OCI-LY1 (cell line): ENCODE measurements at regions not wholly inside any gene's neighbourhood (a gene's known extent, or its start where the extent isn't known, plus 50 kb on each side); places are given as distances from the start of the nearest gene placed in this dataset.

Source experiments
- H2AFZ ChIP-seq: fragments of 200-600 bp; sonication (generic), shearing (Covaris generic); 2 replicates; pipeline ENCODE4 v1.6.0; 2014; ENCODE audit warnings: antibody characterized with exemption, mild to moderate bottlenecking, low read length
- H3F3A ChIP-seq: fragments of 200-600 bp; sonication (generic), shearing (Covaris generic); 2 replicates; pipeline ENCODE4 v1.6.0; 2014; ENCODE audit warnings: mild to moderate bottlenecking, antibody characterized with exemption, low read length, moderate library complexity; ENCODE audit not compliant: insufficient read depth
- H3K27ac ChIP-seq: fragments of 200-600 bp; sonication (generic); 2 replicates; pipeline ENCODE4 v1.5.1; 2014; ENCODE audit warnings: low read length, mixed run types, mild to moderate bottlenecking, low read depth; ENCODE audit not compliant: poor library complexity, severe bottlenecking
- H3K27me3 ChIP-seq: fragments of 200-600 bp; sonication (generic); 2 replicates; pipeline ENCODE4 v1.6.0; 2014; ENCODE audit warnings: antibody characterized with exemption, mild to moderate bottlenecking, low read length, moderate library complexity; ENCODE audit not compliant: insufficient read depth
- H3K36me3 ChIP-seq: fragments of 200-600 bp; sonication (generic); 2 replicates; pipeline ENCODE4 v1.6.1; 2014; ENCODE audit warnings: mild to moderate bottlenecking, antibody characterized with exemption, low read length, moderate library complexity, mixed read lengths; ENCODE audit not compliant: insufficient read depth
- H3K4me1 ChIP-seq: fragments of 200-600 bp; sonication (generic); 2 replicates; pipeline ENCODE4 v1.5.1; 2014; ENCODE audit warnings: mild to moderate bottlenecking, low read length, moderate library complexity; ENCODE audit not compliant: insufficient read depth, severe bottlenecking
- H3K4me2 ChIP-seq: fragments of 200-600 bp; sonication (generic), shearing (Covaris generic); 2 replicates; pipeline ENCODE4 v1.6.1; 2014; ENCODE audit warnings: low read length
- H3K4me3 ChIP-seq: fragments of 200-600 bp; sonication (generic); 2 replicates; pipeline ENCODE4 v1.5.1; 2014; ENCODE audit warnings: low read length, low read depth, mild to moderate bottlenecking, mixed read lengths; ENCODE audit not compliant: poor library complexity, severe bottlenecking
- H3K79me2 ChIP-seq: fragments of 200-600 bp; shearing (Covaris generic); 2 replicates; pipeline ENCODE4 v1.6.1; 2016; ENCODE audit warnings: mixed run types, low read length, mixed read lengths; ENCODE audit not compliant: insufficient read depth
- H3K9ac ChIP-seq: fragments of 200-600 bp; sonication (generic), shearing (Covaris generic); 2 replicates; pipeline ENCODE4 v1.6.1; 2014; ENCODE audit warnings: mild to moderate bottlenecking, low read length, mixed read lengths
- H3K9me2 ChIP-seq: fragments of 200-600 bp; sonication (generic), shearing (Covaris generic); 2 replicates; pipeline ENCODE4 v1.6.1; 2014; ENCODE audit warnings: low read depth, mild to moderate bottlenecking, low read length, mixed read lengths
- H3K9me3 ChIP-seq: fragments of 200-600 bp; shearing (Covaris generic); 2 replicates; pipeline ENCODE4 v1.6.1; 2014; ENCODE audit warnings: low read length, mixed read lengths
- H4K20me1 ChIP-seq: fragments of 200-600 bp; sonication (generic), shearing (Covaris generic); 2 replicates; pipeline ENCODE4 v1.6.0; 2016; ENCODE audit warnings: mild to moderate bottlenecking, low read length; ENCODE audit not compliant: insufficient read depth
- CTCF ChIP-seq: fragments of 200-600 bp; sonication (generic), shearing (Covaris generic); IDR thresholded peaks from 2 replicates; pipeline ENCODE4 v1.5.1; 2017; ENCODE audit warnings: mild to moderate bottlenecking, antibody characterized with exemption, low read length, moderate library complexity, mixed read lengths
- EZH2 ChIP-seq: fragments of 200-600 bp; sonication (generic), shearing (Covaris generic); IDR thresholded peaks from 2 replicates; pipeline ENCODE4 v1.8.0; 2017; ENCODE audit warnings: borderline replicate concordance, mixed run types, mild to moderate bottlenecking, antibody characterized with exemption, low read length, moderate library complexity, mixed read lengths

GRCh38 chr18:45328811-45329210 lies 286.5 kb upstream of the SLC14A2 start:
- H3K79me2 ChIP-seq = no peaks in the 10 kb centered on the region
- no peak overlapping the region for H3K27ac ChIP-seq
- H3K9me2 ChIP-seq = no peaks in the 10 kb centered on the region
- H2AFZ ChIP-seq = no peak overlapping the region
- H3K4me1 ChIP-seq = no peaks in the 10 kb centered on the region
- no peaks in the 10 kb centered on the region for H4K20me1 ChIP-seq
- H3K9ac ChIP-seq = no peak overlapping the region
- H3K9me3 ChIP-seq = no peaks in the 10 kb centered on the region
- H3K4me3 ChIP-seq = no peak overlapping the region
- H3K4me2 ChIP-seq = no peak overlapping the region
- no peaks in the 10 kb centered on the region for H3F3A ChIP-seq
- H3K27me3 ChIP-seq = no peaks in the 10 kb centered on the region
- no peaks in the 10 kb centered on the region for H3K36me3 ChIP-seq
- no peak for TF ChIP-seq CTCF

- Histone ChIP-seq H3K27ac (no peak overlapping the region), H3K4me3 (no peak overlapping the region), H4K20me1 (no peaks in the 10 kb centered on the region), H3K9me2 (no peaks in the 10 kb centered on the region), H3F3A (no peaks in the 10 kb centered on the region), H3K36me3 (no peaks in the 10 kb centered on the region), H3K27me3 (no peaks in the 10 kb centered on the region), H3K4me1 (no peaks in the 10 kb centered on the region), H3K79me2 (no peaks in the 10 kb centered on the region), H3K9me3 (no peaks in the 10 kb centered on the region), H2AFZ (no peak overlapping the region), H3K9ac (no peak overlapping the region), H3K4me2 (no peak overlapping the region)
- TF ChIP-seq CTCF = no peak
- no peak for TF ChIP-seq EZH2
These were observed 286.0 kb upstream of the SLC14A2 start for GRCh38 chr18:45329316-45329715.

- H3K36me3 ChIP-seq = no peaks in the 10 kb centered on the region
- H3K4me3 ChIP-seq = no peak overlapping the region
- H3K9me3 ChIP-seq = no peaks in the 10 kb centered on the region
- no peaks in the 10 kb centered on the region for H3K79me2 ChIP-seq
- no peak overlapping the region for H3K9ac ChIP-seq
- H4K20me1 ChIP-seq = no peaks in the 10 kb centered on the region
- TF ChIP-seq CTCF = no peak
- no peak for TF ChIP-seq EZH2
- H3K4me1 ChIP-seq = no peaks in the 10 kb centered on the region
- no peak overlapping the region for H3K27ac ChIP-seq
- H2AFZ ChIP-seq = no peak overlapping the region
- H3K9me2 ChIP-seq = no peaks in the 10 kb centered on the region
- no peaks in the 10 kb centered on the region for H3F3A ChIP-seq
- no peak overlapping the region for H3K4me2 ChIP-seq
- H3K27me3 ChIP-seq = no peaks in the 10 kb centered on the region
These were observed 285.1 kb upstream of the SLC14A2 start for GRCh38 chr18:45330170-45330594.
